Spleen (tissue), 7 donors: ENCODE measurements at regions not wholly inside any gene's neighbourhood (a gene's known extent, or its start where the extent isn't known, plus 50 kb on each side); places are given as distances from the start of the nearest gene placed in this dataset.

Source experiments
- POLR2A ChIP-seq, 3 donors: fragments of 450-650 bp; IDR thresholded peaks; one replicate each; pipeline ENCODE4 v1.5.1; 2017; ENCODE audit warnings: antibody characterized with exemption in 3 of 3, mild to moderate bottlenecking in 1 of 3
- POLR2AphosphoS5 ChIP-seq, 3 donors: sonication (generic); formaldehyde crosslinking; IDR thresholded peaks; one replicate each; pipeline ENCODE4 v1.5.1; 2017; ENCODE audit warnings: antibody characterized with exemption in 3 of 3
- TF ChIP-seq, protein P1 (sequence below), 11 experiments: fragments of 200-600 bp in 7 of 11; fragments of 450-650 bp in 4 of 11; sonication (generic) in 4 of 11; IDR thresholded peaks in 8 of 11; conservative IDR thresholded peaks in 3 of 11; 1 replicate in 7 of 11; 2 replicates in 4 of 11; pipeline versions ENCODE4 v1.4.0 to v1.8.0; 2016 to 2021; ENCODE audit warnings: antibody characterized with exemption in 11 of 11, inconsistent platforms in 4 of 11, mild to moderate bottlenecking in 1 of 11
- donor health status: DM: no; HTN: no; CAD: no; lungs with moderate emphysema.
- donor health status: DM: no; HTN: no; CAD: no.
- donor health status: DM: no; HTN: no; CAD: no.

DNA sequence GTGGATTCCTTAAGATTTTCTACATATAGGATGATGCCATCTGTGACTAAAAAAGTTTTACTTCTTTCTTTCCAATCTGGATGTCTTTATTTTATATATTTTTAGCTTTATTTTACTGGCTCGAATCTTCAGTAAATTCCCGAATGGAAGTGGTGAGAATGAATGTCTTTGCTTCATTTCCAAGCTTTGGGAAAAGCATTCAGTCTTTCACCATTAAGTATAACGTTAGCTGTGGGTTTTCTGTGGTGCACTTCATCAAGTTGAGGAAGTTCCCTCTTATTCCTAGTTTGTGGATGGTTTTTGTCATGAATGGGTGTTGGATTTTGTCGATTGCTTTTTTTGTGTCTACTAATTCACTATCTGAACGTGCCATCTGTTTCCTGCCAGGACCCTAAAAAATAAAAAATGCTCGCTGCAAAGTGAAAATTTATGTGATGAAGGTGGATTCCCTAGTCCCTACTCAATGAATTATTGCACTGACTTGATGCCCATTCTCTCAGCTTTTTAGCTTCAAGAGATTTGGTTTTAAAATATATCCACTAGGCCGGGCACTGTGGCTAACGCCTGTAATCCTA is 90.2 kb upstream of the CARD11 start:
- TF ChIP-seq, protein P1, sequence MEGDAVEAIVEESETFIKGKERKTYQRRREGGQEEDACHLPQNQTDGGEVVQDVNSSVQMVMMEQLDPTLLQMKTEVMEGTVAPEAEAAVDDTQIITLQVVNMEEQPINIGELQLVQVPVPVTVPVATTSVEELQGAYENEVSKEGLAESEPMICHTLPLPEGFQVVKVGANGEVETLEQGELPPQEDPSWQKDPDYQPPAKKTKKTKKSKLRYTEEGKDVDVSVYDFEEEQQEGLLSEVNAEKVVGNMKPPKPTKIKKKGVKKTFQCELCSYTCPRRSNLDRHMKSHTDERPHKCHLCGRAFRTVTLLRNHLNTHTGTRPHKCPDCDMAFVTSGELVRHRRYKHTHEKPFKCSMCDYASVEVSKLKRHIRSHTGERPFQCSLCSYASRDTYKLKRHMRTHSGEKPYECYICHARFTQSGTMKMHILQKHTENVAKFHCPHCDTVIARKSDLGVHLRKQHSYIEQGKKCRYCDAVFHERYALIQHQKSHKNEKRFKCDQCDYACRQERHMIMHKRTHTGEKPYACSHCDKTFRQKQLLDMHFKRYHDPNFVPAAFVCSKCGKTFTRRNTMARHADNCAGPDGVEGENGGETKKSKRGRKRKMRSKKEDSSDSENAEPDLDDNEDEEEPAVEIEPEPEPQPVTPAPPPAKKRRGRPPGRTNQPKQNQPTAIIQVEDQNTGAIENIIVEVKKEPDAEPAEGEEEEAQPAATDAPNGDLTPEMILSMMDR (IDR thresholded peaks at IDR 0.05 in 8 of 11, conservative IDR thresholded peaks at IDR 0.05 in 3 of 11), result no peak
- TF ChIP-seq POLR2A (IDR thresholded peaks at IDR 0.05) (no peak), POLR2AphosphoS5 (IDR thresholded peaks at IDR 0.05) (no peak)
